ENCODE measurements at regions not wholly inside any gene's neighbourhood (a gene's known extent, or its start where the extent isn't known, plus 50 kb on each side); places are given as distances from the start of the nearest gene placed in this dataset.

DNA sequence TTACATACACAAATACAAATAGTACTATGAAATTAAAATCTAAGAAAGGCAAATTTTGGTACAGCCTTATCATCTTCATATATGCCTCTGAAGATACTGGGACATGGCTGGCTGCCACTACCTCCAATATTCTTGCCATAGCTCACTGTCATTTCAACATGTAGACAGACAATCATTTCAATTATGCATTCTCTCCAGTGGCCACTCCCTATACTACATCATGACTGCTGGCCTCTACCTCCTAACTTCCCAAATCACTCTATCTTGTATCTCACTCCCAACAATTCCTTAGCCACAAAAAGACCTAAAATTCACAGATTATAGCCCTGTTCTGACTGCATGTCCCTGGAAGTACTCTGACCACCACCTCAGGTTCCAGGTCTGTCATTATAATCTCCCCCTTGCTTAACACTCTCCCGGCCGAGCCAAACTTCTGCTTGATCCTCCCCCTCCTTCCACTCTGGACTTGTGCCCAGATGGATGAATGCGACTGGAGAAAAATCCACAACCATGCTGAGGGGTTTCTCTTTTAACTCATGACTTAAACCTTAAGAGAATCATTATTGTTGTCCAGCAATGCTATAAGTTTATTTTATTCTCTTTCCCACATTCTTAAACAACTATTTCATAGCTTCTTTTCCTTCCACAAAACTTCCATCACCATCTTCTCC is 225.3 kb upstream of the TLE4 start:
- DNase-seq (ENCODE audit: low spot score): no peak

DNA sequence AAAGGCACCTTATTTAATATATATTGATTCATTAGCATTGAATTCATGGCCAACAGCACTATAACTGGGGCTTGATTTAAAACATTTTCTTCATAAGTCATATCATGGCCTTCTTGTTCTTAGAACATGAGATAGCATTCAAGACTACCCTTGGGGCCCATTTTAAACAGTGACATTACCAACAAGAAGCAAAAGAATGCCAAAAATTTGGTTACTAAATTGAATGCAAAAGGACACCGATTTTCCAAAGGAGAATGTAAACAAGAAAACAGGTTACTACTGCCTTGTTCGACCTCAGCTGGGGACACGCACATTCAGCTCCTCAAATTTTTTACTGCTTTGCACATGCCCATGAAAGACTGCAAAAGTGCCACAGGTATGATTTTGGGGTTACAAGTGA is 219.4 kb upstream of the TLE4 start:
- DNase-seq (ENCODE audit: low spot score): no peak

DNA sequence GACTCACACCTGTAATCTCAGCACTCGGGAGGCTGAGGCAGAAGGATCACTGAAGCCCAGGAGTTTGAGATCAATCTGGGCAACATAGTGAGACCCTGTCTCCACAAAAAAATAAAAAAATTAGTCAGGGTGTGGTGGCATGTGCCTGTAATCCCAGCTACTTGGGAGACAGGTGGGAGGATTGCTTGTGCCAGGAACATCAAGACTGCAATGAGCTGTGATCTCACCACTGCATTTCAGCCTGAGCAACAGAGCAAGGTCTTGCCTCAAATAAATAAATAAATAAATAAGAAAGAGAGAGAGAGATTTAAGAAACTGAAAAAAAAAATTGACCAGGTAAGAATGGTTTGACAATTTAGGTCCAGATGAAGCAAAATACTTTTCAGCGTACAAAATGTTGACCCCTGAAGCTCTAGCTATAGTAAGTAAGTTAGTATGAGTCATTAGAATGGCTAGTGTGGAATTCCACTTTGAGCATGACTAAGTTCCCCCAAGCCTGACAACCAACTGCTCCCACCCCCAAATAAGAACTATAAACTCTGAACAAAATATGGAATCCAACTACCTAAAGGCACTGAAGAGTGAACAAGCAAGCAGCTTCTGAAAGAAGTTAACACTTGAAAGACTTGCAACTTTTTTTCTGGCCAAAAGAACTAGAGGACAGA is 217.8 kb upstream of the TLE4 start:
- DNase-seq (ENCODE audit: low spot score): peak; percentile 31

DNA sequence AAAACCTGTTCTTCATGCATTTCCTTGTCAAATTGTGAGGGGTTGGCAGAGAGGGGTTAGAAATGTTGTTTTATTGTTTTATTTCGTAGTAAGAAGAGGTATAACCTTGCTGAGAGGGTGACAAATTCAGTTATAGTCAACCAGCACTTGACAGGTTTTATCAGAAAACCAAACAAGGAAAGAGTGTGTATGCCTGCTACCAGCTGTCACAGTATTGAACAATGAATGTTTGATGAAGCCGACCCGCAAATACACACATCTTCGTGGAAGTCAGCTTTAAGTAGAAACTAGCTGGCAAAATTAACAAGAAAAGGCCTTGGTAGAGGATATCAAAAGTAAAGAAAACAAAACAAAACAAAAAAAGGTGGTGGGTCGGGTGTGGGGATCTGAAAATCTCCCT is 214.6 kb upstream of the TLE4 start:
- no peak for DNase-seq (ENCODE audit: low spot score)

DNA sequence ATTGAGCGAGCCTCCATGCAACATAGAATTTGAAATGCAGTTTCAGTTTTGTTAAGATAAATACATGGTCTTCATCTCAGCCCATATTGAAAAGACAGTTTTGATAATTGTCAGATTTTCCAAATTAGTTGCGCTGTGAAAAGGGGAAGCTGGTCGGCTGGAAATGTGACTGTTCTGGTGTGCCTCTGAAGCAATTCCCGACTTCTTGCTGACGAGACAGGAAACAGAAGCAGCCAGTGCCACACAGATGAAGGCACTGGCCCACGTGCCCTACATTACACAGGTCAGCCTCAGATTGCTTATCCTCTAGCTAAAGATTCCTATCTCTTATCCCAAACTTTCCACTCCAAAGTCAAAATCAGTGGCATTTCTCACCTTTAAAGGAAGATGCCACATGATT is 214.1 kb upstream of the TLE4 start:
- no peak for DNase-seq (ENCODE audit: low spot score)

DNA sequence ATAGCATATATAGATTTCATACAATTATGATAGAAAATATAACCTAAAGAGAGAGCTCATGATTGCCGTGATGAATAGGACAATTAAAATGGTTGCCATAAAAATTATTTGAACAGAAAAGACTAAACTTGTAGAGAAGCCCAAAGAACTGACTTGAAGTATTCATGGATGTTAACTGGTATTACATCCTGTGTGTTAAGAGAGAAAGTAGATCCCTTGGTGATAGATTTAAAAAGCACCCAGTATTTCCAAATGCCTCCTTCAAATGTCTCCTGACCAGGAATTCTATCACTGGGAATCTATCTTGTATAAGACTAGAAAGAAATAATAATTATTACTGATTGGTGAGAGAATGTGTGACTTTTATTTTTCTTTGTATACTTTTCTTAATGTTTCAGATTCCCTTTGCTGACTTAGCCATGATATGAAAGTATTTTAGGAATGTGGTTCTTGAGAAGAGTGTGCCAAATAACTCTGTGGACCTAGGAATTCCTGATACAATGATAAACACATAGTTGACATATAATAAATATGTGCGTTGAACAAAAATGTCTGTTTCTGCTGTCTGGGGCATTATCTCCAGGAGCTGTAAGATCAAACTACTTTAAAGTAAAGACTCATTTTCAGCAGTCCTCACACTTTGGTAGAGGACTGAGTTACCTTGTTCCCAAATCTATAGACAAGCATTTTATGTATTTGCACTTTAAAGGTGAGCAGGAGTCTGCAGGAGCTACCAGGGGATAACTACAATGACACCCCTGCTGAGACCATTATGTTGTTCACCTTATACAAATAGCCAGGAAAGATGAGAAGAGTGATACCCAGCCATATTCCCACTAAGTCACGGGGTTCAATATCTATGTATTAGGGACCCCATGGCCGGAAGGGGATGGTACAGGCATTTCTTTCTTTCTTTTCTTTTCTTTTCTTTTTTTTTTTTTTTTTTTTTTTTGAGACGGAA is 211.1 kb upstream of the TLE4 start:
- DNase-seq (ENCODE audit: low spot score): no peak

DNA sequence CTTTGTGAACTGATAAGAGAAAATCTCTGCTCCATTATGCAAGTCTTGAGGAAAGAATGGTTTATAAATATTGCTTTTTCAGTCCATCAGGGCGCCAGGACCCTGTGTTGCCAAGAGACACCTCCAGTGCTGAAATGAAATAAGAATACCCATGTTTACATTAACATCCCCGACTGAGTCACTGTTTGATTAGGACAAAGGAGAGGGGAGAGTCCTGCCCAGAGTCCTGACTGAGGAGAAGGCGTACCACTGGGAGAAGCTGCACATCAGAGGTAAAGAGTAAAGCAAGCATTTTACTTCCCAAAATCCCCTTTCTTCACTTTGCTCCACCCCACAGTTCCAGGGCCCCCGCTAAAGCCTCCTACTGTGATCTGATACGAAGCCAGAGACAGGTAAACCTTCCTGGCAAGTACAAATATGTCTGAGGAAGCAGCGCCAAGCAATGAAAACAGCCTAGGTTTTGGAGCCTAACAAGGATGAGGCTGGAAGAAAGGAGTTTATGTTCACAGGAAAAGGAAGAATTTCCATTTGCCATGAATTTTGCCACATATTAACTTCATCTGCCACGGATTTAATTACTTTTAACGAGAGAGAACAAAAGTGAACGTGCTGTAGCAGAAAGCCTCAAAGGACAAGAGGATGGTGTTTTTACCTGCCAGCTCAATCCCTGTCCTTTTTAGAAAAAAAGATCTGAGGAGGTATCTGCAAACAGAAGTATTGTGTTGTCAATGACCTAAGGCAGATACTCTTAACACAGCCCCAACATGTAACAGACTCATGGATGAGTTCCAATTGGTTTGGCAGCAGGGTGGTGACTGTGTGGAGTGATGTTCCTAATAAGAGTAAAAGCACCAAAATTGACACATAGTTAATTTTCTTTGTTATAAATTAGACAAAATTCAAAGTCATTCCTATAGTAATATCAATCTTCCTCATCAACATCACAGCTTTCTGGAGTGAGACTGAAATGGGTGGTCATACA is 209.4 kb upstream of the TLE4 start:
- DNase-seq (ENCODE audit: low spot score): no peak

DNA sequence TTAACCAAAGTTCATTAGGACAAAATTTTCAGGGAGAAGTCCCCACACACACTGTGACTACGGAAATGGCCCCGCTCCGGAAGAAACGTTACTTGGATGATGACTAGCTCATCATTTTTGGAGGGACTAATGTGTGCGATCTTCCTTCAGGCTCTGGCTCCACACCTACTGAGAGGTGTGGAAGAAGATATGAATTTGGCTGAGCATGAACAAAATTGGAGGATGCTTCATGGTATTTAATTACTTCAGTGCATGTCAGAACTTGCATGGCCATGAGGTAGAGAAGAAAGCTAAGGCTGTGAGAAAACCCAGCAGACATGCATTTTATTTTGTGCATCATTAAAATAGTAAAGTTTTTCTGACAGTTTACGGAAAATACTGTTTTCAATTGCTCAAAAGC is 202.1 kb upstream of the TLE4 start:
- DNase-seq (ENCODE audit: low spot score): no peak

DNA sequence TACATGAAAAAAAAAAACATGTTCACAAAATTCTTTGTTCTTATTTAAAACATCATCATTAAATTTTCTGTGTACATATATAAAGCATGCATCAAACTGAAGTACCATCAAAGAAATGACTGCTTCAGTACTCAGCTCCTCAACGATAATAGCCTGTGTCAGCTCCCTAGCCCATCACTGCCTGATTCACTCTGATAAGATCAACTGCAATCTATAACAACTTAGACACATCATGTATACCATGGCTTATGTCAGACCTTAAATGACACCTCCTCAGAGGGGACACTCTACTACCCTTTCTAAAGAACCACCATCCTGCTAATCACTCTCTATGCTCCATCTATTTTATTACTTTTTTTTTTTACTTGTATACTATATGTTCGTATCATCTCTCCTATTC is 200.5 kb upstream of the TLE4 start:
- DNase-seq (ENCODE audit: low spot score): no peak

DNA sequence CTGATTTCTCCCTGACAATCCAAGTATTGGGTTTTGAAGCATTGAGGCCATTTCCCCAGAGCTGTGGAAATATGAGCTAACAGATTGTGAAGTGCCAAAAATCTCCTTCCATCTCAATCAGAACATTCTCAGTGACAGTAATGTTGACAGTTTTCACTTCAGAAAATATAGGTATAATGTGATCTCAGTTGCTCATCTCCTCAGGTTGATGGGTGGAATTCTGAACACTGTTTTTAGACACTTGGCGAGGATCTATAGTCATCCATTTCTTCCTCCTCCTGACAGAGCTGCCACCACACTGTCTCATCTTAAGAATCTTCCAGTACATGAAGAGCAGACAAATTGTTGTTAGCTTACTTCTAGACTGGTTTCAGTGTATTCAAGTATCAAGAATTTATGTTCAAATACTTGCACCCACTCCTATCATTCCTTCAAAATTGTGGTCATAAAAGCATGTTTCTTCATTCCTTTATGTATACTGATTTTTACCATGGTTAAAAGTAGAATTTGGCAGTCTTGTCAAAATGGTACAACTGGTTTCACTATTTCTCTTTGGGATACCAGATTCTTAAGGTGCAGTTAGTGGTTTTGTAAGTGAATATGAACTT is 199.7 kb upstream of the TLE4 start:
- DNase-seq (ENCODE audit: low spot score): no peak

DNA sequence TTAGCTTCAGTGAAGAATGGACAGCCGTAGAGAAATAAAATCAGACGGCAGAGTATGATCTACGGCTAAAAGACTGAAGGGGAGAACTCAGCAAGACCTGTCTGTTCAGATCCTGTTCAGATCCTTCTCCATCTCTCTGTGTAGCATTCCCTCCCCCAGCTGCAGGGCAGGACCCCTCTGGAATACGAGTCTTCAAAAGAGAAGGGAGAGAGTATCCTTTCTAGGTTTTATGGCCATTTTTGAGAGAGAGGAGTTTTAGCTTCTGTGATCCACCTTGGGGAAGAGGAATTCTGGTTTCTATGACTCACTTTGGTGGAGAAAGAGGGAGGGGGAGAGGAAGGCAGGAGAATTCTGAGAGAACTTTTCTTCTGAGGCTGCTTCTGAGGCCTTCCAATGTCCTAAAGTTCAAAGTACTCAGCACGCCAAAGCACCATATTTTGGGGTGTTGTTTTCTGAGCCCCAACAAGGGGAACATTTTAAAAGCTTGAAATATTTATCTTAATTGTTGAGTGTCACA is 194.4 kb upstream of the TLE4 start:
- peak; percentile 3 for DNase-seq (ENCODE audit: low spot score)

DNA sequence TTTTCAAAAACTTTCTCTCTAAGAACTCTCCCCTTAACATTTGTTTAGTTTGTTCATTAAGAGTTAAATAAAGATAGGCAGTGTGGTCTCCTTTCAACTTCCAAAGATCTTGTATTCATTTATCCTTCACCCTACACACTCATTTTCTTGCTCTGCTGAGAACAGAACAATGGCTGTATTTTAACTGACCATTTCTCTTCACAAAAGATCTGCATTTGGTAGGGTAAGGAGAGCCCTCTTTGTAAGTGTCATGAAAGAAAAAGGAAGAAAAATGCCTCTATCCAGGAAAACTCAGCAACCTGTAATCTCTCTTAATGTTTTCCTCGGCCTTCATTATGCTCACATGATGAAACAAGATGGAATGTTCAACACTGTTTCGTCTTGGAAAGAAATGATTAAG is 193.7 kb upstream of the TLE4 start:
- DNase-seq (ENCODE audit: low spot score): no peak

DNA sequence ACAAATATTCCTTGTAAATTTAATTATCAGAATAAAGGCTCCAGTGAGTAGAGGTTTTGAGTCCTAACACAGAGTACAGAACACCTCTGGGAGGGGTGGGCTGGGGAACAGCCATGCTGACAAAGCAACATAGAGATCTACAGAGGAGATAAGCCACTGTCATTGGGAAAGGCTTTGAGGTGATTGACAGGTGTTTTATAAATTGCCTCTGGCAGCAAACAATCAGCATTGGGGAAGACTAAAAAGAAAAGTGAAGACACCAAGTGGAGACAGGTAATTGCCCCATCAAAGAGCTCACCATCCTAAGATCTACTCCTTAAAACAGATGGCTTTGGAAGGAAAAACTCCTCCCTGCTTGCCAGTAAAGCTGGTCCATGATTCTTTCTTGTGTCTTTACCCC is 189.7 kb upstream of the TLE4 start:
- DNase-seq (ENCODE audit: low spot score): no peak

DNA sequence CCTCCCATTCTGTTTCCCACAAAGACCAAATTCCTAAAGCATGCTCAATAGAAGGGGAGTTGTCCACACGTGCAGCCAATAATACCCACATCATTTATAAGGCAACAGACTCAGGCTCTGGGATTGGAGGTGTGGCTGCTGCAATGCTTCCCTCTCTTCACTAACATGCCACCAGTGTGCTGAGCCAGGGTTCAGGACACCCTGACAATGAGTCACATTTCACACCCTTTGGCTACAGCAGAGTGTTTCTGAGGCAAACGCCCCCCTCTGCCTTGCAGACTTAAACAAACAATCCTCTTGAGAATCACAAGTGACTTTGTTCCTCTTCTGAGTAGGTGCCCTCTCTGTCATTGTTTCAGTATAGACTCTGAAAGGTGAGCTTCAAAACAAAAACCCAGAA is 189.3 kb upstream of the TLE4 start:
- DNase-seq (ENCODE audit: low spot score): peak; percentile 10

DNA sequence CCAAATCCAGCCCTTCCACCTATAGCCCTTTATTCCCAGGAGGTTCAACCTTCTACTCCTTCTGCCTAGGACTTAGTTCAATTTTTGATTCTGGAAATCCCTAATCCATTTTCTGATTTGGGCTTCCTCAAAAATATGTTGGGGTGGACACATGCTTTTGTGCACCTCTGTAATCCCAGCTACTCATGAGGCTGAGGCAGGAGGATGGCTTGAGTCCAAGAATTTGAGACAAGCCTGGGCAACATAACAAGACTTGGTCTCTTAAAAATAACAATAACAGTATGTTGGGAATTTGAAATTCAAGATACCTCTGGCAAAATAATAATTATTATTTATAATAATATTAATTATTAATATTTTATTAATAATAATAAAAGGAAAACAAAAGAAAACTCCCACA is 188.7 kb upstream of the TLE4 start:
- no peak for DNase-seq (ENCODE audit: low spot score)

DNA sequence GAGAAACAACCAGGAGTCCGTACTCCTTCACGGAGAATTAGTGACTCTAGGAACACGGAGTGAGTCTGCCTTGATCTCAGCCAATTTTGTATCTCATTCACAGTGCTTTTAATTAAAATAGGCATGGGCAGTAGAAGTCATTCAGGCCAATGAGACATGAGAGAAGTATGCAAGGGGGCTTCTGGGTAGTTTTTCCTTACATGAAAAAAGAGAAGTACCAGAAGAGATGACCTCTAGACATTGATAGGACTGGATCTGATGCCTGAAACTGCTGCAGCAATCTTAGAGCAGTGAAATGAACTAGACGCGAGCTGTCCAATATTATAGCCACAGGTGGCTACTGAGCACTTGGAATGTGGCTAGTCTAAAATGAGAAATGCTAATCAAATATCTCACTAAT is 187.7 kb upstream of the TLE4 start:
- DNase-seq (ENCODE audit: low spot score): no peak

DNA sequence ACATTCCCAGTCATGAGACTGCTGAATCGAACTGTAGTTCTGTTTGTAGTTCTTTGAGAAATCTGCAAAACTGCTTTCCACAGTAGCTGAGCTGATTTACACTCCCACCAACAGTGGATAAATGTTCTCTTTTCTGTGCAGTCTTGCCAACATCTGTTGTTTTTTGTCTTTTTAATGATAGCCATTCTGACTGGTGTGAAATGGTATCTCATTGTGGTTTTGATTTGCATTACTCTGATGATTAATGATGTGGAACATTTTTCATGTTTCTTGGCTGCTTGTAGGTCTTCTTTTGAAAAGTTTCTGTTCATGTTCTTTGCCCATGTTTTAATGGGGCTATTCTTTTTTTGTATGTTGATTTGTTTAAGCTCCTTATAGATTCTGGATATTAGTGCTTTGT is 187.3 kb upstream of the TLE4 start:
- no peak for DNase-seq (ENCODE audit: low spot score)

DNA sequence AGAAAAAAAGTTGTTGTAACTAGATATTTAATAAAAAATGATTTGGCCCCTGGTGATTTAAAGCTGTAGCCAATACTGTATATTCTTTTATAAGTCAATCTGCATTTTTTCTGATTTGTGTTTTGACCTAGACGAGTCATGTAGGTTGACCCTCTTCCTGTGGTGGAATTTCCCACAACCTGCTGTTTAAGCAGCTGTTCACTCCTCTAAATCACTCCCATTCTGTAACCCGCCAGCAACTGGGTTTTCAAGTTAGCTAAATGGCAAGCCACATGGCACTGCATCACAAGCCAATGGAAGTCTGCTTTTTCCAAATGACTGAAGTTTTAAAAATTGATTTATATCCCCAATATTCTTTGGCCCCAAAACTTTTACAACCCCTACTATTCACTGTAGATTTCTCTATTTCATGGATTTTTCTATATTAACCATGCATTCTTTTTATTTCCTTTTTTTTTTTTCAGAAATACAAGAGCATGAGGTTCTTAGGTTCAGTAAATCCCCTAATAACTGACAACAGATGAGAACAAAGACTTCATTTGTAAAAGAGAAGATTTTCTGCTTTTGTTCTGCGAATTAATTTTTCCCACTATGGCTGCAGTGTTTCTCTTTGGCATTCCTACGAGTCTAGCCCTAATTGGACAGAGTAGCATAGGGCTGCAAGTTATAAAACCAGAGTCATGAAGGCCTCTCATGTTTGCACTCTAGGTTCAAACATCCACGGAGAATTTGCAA is 184.5 kb upstream of the TLE4 start:
- no peak for DNase-seq (ENCODE audit: low spot score)

DNA sequence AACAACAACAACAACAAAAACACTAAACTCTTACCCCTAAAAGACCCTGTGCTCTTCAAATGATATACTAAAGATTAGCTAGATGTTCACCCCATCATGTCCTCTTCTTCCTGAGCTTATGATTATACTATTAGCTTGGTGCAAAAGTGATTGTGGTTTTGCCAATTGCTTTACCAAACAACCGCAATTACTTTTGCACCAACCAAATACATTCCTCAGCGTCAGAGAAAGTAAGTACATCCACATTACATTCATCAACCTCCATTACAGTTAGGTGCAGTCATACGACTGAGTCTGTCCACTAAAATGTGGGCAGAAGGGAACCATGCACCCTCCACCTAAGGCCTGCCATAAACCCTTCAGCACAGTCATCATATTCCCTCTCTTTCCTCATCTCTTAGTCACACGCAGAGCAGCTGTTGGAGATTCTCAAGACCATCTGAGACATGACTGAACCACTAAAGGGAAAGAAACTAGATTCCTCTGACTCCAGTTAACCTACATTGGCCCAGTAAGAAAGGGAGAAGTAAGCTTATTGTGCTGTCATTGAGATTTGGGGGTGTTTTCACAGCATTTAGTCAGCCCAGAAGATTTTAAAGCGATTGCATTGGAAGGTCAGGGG is 181.6 kb upstream of the TLE4 start:
- DNase-seq (ENCODE audit: low spot score): no peak
